ENCODE measurements at regions not wholly inside any gene's neighbourhood (a gene's known extent, or its start where the extent isn't known, plus 50 kb on each side); places are given as distances from the start of the nearest gene placed in this dataset.

GRCh38 chr1:18012686-18013085 lies 94.9 kb upstream of the IGSF21 start:
- no peak for DNase-seq (ENCODE audit: low read depth)

- DNase-seq (ENCODE audit: low read depth), result no peak
Observed at GRCh38 chr1:18013216-18013615, 94.4 kb upstream of the IGSF21 start.

- no peak for DNase-seq (ENCODE audit: low read depth)
Observed at GRCh38 chr1:18015719-18016118, 91.9 kb upstream of the IGSF21 start.

- no peak for DNase-seq (ENCODE audit: low read depth)
Observed at GRCh38 chr1:18018366-18018765, 89.2 kb upstream of the IGSF21 start.

GRCh38 chr1:18020021-18020817 lies 87.4 kb upstream of the IGSF21 start:
- no peak for DNase-seq (ENCODE audit: low read depth)

GRCh38 chr1:18021242-18021641 lies 86.4 kb upstream of the IGSF21 start:
- no peak for DNase-seq (ENCODE audit: low read depth)

- DNase-seq (ENCODE audit: low read depth), result no peak
Observed at GRCh38 chr1:18032172-18032859, 75.3 kb upstream of the IGSF21 start.

DNA sequence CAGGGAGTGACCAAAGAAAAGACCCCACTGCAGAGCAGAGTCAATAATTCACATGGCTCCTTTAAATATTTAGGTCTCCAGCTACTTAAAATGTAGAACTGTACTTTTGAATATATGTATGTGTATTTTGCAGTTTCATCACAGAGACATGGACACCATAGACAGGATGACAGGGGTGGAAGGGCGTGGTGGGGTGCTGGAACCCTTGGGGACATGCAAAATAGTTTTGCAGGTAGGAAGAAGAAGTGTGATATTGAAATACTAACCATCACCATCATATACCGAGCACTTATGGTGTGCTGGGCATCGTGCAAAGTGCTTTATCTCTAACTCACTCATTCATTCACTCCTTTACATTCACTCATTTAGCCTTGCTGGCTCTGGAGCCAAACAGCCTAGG lies 72.5 kb upstream of the IGSF21 start:
- DNase-seq (ENCODE audit: low read depth), result no peak

DNA sequence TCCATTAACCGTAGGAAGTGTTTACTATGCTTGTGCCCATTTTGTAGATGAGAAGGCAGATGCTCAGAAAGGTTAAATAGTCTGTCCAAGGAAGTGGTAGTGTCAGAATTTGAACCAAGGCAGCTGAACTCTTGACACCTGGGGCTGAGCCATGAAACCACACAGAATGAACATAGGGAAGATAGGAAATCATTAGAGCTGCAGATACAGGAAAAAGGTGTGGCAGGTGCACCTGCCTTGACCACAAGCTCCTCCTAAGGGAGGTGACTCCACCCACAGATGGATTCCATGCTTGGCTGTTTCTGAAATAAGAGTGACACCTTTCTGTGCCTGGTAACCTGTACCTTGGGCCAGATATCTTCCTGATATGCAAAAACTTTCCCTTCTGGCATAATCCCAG lies 69.9 kb upstream of the IGSF21 start:
- no peak for DNase-seq (ENCODE audit: low read depth)

- DNase-seq (ENCODE audit: low read depth), result no peak
Observed at GRCh38 chr1:18038051-18038450, 69.5 kb upstream of the IGSF21 start.

- no peak for DNase-seq (ENCODE audit: low read depth)
Observed at GRCh38 chr1:18039102-18039501, 68.5 kb upstream of the IGSF21 start.

- no peak for DNase-seq (ENCODE audit: low read depth)
Observed at GRCh38 chr1:18041102-18041501, 66.5 kb upstream of the IGSF21 start.

GRCh38 chr1:18041685-18042355 lies 65.8 kb upstream of the IGSF21 start:
- DNase-seq (ENCODE audit: low read depth), result no peak

DNA sequence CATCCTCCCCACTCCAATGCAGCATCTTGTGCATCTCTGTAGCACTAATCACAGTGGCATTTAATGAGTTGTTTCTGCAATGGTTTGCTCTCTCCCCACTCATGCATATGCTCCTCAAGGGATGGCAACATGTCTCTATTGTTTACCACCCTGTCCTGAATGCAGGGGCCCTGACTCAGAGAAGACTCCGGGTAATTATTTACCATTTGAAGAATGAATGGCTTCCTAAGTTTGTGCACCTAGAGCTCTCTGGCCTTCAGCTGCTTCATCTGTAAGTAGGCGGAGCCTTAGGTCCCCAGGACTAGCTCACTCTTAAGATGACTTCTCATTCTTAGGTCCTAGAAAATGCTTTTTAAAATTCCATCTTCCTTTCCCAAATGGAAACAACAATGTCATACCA lies 63.7 kb upstream of the IGSF21 start:
- peak; percentile 18 for DNase-seq (ENCODE audit: low read depth)

DNA sequence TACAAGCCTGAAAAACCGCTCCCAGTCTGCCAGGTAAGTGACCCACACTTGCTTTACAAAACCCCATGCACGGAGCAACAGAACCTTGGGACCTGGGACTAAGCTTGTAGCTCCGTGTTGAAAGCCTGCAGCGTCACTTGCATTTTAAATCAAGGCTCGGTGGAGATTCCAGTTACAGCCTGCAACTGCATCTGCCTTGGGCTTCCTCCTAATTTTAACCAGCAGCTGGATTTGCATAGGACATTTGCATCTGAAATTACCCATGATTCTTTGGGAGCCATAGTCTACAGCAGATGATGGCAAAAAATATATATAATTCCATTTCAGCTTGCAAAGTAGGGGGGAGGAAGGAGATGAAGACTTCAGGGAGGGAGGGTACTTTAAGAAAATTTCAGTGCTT lies 62.4 kb upstream of the IGSF21 start:
- DNase-seq (ENCODE audit: low read depth), result no peak

DNA sequence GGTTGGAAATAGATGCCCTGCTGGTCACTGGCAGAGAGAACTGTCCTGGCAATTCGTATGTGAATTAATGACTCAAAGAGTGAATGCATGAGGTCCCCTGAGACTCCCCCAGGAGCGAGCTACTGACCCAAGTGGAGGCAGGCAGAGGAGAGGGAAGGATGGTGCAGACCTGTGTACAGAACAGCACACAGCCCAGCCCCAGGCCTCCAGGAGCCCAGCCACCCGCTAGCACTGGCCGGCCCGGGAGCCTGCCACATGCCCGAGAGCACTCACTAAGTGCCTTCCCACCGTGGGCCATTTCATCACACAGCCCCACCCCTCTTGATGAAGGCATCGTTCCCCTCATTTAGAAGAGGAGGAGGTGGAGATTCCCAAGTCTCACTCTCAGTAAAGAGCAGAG lies 62.0 kb upstream of the IGSF21 start:
- no peak for DNase-seq (ENCODE audit: low read depth)

DNA sequence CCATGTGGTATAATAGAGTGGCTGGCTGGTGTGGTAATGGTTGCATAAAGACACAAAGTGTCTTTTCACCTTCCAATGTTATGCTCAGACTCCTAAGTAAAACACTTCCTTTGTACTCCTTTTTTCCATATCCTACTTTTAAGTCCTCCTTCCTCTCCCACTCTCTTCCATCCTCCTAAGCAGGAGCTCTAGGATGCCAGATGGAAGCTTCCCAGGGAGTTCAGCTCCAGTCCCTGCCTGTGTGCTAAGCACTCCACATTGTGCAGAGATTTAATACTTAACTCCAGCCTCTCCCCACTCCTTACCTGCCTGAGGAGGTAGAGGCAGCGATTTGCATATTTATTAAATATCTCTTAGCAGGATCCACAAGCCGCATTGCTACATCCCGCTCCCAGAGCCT lies 60.5 kb upstream of the IGSF21 start:
- no peak for DNase-seq (ENCODE audit: low read depth)

- DNase-seq (ENCODE audit: low read depth), result no peak
Observed at GRCh38 chr1:18049228-18049627, 58.4 kb upstream of the IGSF21 start.

- no peak for DNase-seq (ENCODE audit: low read depth)
Observed at GRCh38 chr1:18052671-18053070, 54.9 kb upstream of the IGSF21 start.

DNA sequence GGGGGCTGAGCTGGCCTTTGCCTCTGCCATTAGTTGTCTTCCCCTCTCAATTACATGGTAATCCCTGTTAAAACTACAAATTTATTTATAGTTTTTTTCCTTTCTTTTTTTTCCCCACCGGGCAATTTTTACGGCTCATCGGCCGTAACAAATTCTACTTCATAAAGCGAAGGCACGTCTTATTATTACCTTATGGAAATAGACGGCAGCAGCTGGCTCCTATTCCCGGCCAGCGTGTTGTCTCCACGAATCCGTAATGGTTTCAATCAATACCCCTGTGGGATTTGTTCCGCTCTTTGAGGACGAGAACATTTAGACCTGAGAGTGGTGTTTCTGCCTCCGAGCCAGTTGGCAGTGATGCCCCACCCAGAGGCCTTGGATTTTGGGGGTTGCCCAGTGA lies 52.4 kb upstream of the IGSF21 start:
- no peak for DNase-seq (ENCODE audit: low read depth)

- no peak for DNase-seq (ENCODE audit: low read depth)
Observed at GRCh38 chr1:18056545-18056944, 51.1 kb upstream of the IGSF21 start.

DNA sequence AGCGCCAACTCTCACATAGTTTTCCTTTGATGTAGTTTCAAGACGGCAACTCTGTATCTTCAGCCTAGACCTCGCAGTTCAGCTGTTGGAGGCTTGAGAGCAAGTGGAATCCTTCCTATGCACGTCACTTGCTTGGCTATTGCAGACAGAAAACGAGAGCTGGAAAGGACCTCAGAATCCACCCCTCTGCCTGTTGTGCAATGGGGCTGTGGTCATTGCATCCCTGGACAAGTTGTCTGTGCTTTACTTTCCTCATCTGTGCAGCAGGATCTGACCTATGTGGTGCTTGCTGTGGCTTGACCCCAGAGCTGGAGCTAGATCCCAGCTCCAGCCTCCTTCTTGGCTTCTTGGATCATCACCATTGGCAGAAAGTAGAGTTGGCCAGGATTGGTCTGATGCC lies 50.0 kb upstream of the IGSF21 start:
- no peak for DNase-seq (ENCODE audit: low read depth)

All from renal cortical epithelial cell (primary cell).